ENCODE measurements at regions not wholly inside any gene's neighbourhood (a gene's known extent, or its start where the extent isn't known, plus 50 kb on each side); places are given as distances from the start of the nearest gene placed in this dataset.
"Not testable (repeated sequence)": the region's sequence is repeated elsewhere in the genome, so short reads cannot be mapped to it uniquely, and the experiment has no call there.

DNA sequence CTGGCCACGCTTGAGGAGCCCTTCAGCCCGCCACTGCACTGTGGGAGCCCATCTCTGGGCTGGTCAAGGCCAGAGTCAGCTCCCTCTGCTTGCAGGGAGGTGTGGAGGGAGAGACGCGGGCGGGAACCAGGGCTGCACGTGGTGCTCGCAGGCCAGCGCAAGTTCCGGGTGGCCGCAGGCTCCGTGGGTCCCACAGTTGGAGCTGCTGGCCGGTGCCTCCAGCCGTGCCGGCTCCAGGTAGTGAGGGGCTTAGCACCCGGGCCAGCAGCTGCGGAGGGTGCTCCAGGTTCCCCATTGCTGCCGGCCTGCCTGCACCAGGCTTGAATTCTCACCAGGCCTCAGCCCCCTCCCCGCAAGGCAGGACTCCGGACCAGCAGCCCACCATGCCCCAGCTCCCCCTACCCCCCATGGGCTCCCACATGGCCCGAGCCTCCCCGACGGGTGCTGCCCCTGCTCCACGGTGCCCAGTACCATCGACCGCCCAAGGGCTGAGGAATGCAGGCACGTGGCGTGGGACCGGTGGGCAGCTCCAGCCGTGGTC lies 192.8 kb upstream of the IZUMO3 start:
- Histone ChIP-seq H3K27me3 (ENCODE audit: control insufficient read depth, insufficient read depth, low read length) (no peaks in the 10 kb centered on the region), H3K4me3 (ENCODE audit: insufficient read depth, low read depth, low read length) (no peak overlapping the region), H3K36me3 (replicated peaks; ENCODE audit: control insufficient read depth, insufficient read depth, low read length) (no peaks in the 10 kb centered on the region)
- DNase-seq, result no peak

DNA sequence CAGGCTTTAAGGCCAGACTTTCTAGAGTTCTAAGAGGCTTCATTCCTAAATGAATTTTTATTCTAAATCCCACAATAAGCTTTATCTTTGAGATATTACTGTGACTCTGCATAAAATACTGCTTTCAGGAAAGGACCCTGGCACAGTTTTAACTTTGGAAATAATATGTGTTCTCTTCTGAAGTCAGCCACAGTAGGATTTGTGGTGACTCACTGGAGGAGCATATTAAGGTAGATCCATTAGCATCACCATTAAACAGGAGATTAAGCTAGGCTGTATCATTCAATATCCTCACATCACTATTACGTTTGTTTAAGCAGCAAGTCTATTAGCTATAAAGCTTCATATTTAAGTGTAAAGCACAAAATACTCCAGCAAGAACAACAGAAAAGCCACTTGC lies 186.1 kb upstream of the IZUMO3 start:
- no peak overlapping the region for H3K4me3 ChIP-seq (ENCODE audit: insufficient read depth, low read depth, low read length)
- DNase-seq, result peak; percentile 16
- no peaks in the 10 kb centered on the region for H3K27me3 ChIP-seq (ENCODE audit: control insufficient read depth, insufficient read depth, low read length)
- no peaks in the 10 kb centered on the region for H3K36me3 ChIP-seq (replicated peaks; ENCODE audit: control insufficient read depth, insufficient read depth, low read length)

DNA sequence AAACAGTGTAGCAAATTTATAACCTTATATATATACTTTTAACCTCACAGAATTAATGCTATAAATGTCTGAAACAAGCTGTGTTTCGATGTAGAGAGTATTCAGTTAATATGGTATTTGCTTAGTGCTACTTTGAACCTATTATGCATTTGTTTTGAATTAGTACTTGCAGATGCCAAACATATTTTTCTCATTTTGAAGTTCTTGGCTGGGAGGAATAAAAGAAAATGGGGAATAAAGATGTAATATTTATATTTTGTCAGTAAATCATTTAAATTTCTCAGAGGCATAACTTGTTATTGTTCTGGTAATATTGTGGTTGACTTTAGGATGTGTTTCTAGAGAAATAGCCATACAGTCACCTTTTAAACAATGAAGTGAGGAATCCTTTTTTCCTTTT lies 175.9 kb upstream of the IZUMO3 start:
- no peaks in the 10 kb centered on the region for H3K36me3 ChIP-seq (replicated peaks; ENCODE audit: control insufficient read depth, insufficient read depth, low read length)
- no peaks in the 10 kb centered on the region for H3K27me3 ChIP-seq (ENCODE audit: control insufficient read depth, insufficient read depth, low read length)
- DNase-seq, result no peak
- no peak overlapping the region for H3K4me3 ChIP-seq (ENCODE audit: insufficient read depth, low read depth, low read length)

GRCh38 chr9:24712206-24712605 lies 166.5 kb upstream of the IZUMO3 start:
- Histone ChIP-seq H3K36me3 (replicated peaks; ENCODE audit: control insufficient read depth, insufficient read depth, low read length) (no peaks in the 10 kb centered on the region), H3K4me3 (ENCODE audit: insufficient read depth, low read depth, low read length) (no peak overlapping the region), H3K27me3 (ENCODE audit: control insufficient read depth, insufficient read depth, low read length) (no peaks in the 10 kb centered on the region)
- no peak for DNase-seq

DNA sequence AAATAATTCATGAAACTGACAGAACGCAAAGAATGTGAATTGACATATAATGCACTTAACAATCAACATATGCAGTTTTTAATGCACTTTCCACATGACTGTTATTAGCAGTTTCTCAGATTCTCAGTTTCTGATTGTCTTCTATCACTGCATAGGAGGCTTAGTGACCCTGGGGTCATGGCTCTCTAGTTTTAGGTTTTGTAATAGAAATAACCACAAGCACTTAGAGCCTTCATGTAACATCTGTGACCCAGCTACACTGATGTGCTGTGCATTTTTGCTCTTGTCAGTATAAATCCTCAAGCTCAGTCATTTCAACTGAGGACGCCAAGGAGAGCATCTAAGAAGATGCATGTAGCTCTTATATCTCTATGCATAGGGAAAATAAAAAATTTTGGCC lies 163.1 kb upstream of the IZUMO3 start:
- Histone ChIP-seq H3K27me3 (ENCODE audit: control insufficient read depth, insufficient read depth, low read length) (no peaks in the 10 kb centered on the region), H3K4me3 (ENCODE audit: insufficient read depth, low read depth, low read length) (no peak overlapping the region), H3K36me3 (replicated peaks; ENCODE audit: control insufficient read depth, insufficient read depth, low read length) (no peaks in the 10 kb centered on the region)
- no peak for DNase-seq

GRCh38 chr9:24698881-24699518 lies 153.3 kb upstream of the IZUMO3 start:
- DNase-seq, result no peak
- Histone ChIP-seq H3K36me3 (replicated peaks; ENCODE audit: control insufficient read depth, insufficient read depth, low read length) (no peaks in the 10 kb centered on the region), H3K4me3 (ENCODE audit: insufficient read depth, low read depth, low read length) (no peak overlapping the region), H3K27me3 (ENCODE audit: control insufficient read depth, insufficient read depth, low read length) (no peaks in the 10 kb centered on the region)

DNA sequence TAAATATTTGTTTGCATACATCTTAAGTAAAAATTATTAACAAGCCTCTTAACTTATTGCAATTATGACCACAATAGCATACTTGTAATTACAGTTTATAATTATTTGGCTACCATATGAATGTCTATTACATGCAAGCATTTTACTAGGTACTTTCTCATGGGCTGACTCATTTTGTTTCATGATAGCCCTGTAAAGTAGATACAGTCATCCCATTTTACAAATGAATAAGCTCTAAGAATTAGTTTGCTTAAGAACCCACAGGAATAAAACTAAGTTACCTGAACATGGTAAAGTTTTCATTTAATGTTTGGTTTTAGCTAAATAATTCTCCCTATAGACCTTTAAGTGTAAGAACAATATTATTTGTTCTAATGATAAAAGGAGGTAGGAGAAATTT lies 126.6 kb upstream of the IZUMO3 start:
- DNase-seq, result no peak
- no peaks in the 10 kb centered on the region for H3K27me3 ChIP-seq (ENCODE audit: control insufficient read depth, insufficient read depth, low read length)
- H3K4me3 ChIP-seq (ENCODE audit: insufficient read depth, low read depth, low read length), result no peak overlapping the region
- no peaks in the 10 kb centered on the region for H3K36me3 ChIP-seq (replicated peaks; ENCODE audit: control insufficient read depth, insufficient read depth, low read length)

- H3K36me3 ChIP-seq (replicated peaks; ENCODE audit: control insufficient read depth, insufficient read depth, low read length), result no peaks in the 10 kb centered on the region
- no peak overlapping the region for H3K4me3 ChIP-seq (ENCODE audit: insufficient read depth, low read depth, low read length)
- DNase-seq, result no peak
- H3K27me3 ChIP-seq (ENCODE audit: control insufficient read depth, insufficient read depth, low read length), result no peaks in the 10 kb centered on the region
Measured at GRCh38 chr9:24657387-24657786, 111.7 kb upstream of the IZUMO3 start.

GRCh38 chr9:24652181-24652580 lies 106.5 kb upstream of the IZUMO3 start:
- no peak for DNase-seq
- Histone ChIP-seq H3K4me3 (ENCODE audit: insufficient read depth, low read depth, low read length) (no peak overlapping the region), H3K36me3 (replicated peaks; ENCODE audit: control insufficient read depth, insufficient read depth, low read length) (no peaks in the 10 kb centered on the region), H3K27me3 (ENCODE audit: control insufficient read depth, insufficient read depth, low read length) (no peaks in the 10 kb centered on the region)

DNA sequence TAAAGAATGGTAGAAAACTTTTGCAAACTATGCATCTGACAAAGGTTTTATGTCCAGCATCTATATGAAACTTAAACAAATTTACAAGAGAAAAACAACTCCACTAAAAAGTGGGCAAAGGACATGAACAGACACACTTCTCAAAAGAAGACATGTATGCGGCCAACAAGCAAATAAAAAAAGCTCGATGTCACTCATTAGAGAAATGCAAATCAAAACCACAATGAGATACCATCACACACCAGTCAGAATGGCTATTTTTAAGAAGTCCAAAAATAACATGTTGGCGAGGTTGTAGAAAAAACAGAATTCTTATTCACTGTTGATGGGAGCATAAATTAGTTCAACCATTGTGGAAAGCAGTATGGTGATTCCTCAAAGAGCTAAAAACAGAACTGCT lies 83.1 kb upstream of the IZUMO3 start:
- not testable (repeated sequence) for DNase-seq; H3K27me3 ChIP-seq (ENCODE audit: control insufficient read depth, insufficient read depth, low read length); H3K4me3 ChIP-seq (ENCODE audit: insufficient read depth, low read depth, low read length); H3K36me3 ChIP-seq (replicated peaks; ENCODE audit: control insufficient read depth, insufficient read depth, low read length)

- H3K4me3 ChIP-seq (ENCODE audit: insufficient read depth, low read depth, low read length), result no peak overlapping the region
- H3K36me3 ChIP-seq (replicated peaks; ENCODE audit: control insufficient read depth, insufficient read depth, low read length), result no peaks in the 10 kb centered on the region
- H3K27me3 ChIP-seq (ENCODE audit: control insufficient read depth, insufficient read depth, low read length), result no peaks in the 10 kb centered on the region
- DNase-seq, result no peak
Measured at GRCh38 chr9:24625097-24625496, 79.4 kb upstream of the IZUMO3 start.

- no peak for DNase-seq
- Histone ChIP-seq H3K4me3 (ENCODE audit: insufficient read depth, low read depth, low read length) (no peak overlapping the region), H3K36me3 (replicated peaks; ENCODE audit: control insufficient read depth, insufficient read depth, low read length) (no peaks in the 10 kb centered on the region), H3K27me3 (ENCODE audit: control insufficient read depth, insufficient read depth, low read length) (no peaks in the 10 kb centered on the region)
Measured at GRCh38 chr9:24624481-24624880, 78.8 kb upstream of the IZUMO3 start.

GRCh38 chr9:24620741-24621140 lies 75.0 kb upstream of the IZUMO3 start:
- Histone ChIP-seq H3K27me3 (ENCODE audit: control insufficient read depth, insufficient read depth, low read length) (no peaks in the 10 kb centered on the region), H3K4me3 (ENCODE audit: insufficient read depth, low read depth, low read length) (no peak overlapping the region), H3K36me3 (replicated peaks; ENCODE audit: control insufficient read depth, insufficient read depth, low read length) (no peaks in the 10 kb centered on the region)
- no peak for DNase-seq

- H3K4me3 ChIP-seq (ENCODE audit: insufficient read depth, low read depth, low read length), result no peak overlapping the region
- no peaks in the 10 kb centered on the region for H3K27me3 ChIP-seq (ENCODE audit: control insufficient read depth, insufficient read depth, low read length)
- H3K36me3 ChIP-seq (replicated peaks; ENCODE audit: control insufficient read depth, insufficient read depth, low read length), result no peaks in the 10 kb centered on the region
- no peak for DNase-seq
Measured at GRCh38 chr9:24616863-24617262, 71.2 kb upstream of the IZUMO3 start.

DNA sequence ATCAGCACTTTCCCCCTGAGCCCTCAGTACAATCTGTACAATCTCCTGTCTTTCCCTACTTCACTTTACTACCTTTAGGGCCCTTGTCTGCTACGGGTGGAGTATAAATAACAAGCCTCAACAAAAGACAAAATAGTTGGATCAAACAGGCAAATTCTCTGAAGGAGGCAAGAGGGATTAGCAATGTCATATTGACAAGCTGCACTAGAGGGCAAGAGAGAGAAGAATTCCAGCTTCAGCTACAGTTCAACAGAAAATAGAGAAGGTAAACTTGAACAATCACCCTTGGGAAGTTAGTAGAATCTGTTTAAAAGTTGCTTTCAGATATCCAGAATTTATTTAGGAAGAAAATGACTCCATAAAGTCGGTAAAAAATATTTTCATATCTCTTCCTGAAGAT lies 68.4 kb upstream of the IZUMO3 start:
- H3K27me3 ChIP-seq (ENCODE audit: control insufficient read depth, insufficient read depth, low read length), result no peaks in the 10 kb centered on the region
- H3K4me3 ChIP-seq (ENCODE audit: insufficient read depth, low read depth, low read length), result no peak overlapping the region
- H3K36me3 ChIP-seq (replicated peaks; ENCODE audit: control insufficient read depth, insufficient read depth, low read length), result no peaks in the 10 kb centered on the region
- peak; percentile 1 for DNase-seq

GRCh38 chr9:24608599-24608998 lies 62.9 kb upstream of the IZUMO3 start:
- Histone ChIP-seq H3K4me3 (ENCODE audit: insufficient read depth, low read depth, low read length) (no peak overlapping the region), H3K36me3 (replicated peaks; ENCODE audit: control insufficient read depth, insufficient read depth, low read length) (no peaks in the 10 kb centered on the region), H3K27me3 (ENCODE audit: control insufficient read depth, insufficient read depth, low read length) (no peaks in the 10 kb centered on the region)
- no peak for DNase-seq
